Sigmoid colon (tissue), 4 donors: ENCODE measurements at regions not wholly inside any gene's neighbourhood (a gene's known extent, or its start where the extent isn't known, plus 50 kb on each side); places are given as distances from the start of the nearest gene placed in this dataset.

ENCODE experiments used
- POLR2A ChIP-seq, 2 donors: fragments of 450-650 bp; IDR thresholded peaks; one replicate each; pipeline ENCODE4 v1.6.1; 2016; ENCODE audit warnings: antibody characterized with exemption in 2 of 2, mild to moderate bottlenecking in 2 of 2, moderate library complexity in 2 of 2
- POLR2AphosphoS5 ChIP-seq, 4 donors: sonication (generic); formaldehyde crosslinking; IDR thresholded peaks; one replicate each; pipeline ENCODE4 v1.6.1; 2017; ENCODE audit warnings: antibody characterized with exemption in 4 of 4
- TF ChIP-seq, protein P1 (sequence below), 4 experiments: fragments of 450-650 bp in 3 of 4; fragments of 200-600 bp in 1 of 4; IDR thresholded peaks; one replicate each; pipeline ENCODE4 v1.5.1; 2016 to 2019; ENCODE audit warnings: antibody characterized with exemption in 4 of 4, mild to moderate bottlenecking in 3 of 4, moderate library complexity in 2 of 4

- TF ChIP-seq, protein P1, sequence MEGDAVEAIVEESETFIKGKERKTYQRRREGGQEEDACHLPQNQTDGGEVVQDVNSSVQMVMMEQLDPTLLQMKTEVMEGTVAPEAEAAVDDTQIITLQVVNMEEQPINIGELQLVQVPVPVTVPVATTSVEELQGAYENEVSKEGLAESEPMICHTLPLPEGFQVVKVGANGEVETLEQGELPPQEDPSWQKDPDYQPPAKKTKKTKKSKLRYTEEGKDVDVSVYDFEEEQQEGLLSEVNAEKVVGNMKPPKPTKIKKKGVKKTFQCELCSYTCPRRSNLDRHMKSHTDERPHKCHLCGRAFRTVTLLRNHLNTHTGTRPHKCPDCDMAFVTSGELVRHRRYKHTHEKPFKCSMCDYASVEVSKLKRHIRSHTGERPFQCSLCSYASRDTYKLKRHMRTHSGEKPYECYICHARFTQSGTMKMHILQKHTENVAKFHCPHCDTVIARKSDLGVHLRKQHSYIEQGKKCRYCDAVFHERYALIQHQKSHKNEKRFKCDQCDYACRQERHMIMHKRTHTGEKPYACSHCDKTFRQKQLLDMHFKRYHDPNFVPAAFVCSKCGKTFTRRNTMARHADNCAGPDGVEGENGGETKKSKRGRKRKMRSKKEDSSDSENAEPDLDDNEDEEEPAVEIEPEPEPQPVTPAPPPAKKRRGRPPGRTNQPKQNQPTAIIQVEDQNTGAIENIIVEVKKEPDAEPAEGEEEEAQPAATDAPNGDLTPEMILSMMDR (IDR thresholded peaks at IDR 0.05) = no peak
- TF ChIP-seq POLR2A (IDR thresholded peaks at IDR 0.05) (no peak), POLR2AphosphoS5 (IDR thresholded peaks at IDR 0.05) (no peak)
These were observed 622.3 kb downstream of the PTPRU start for GRCh38 chr1:29858646-29859045.
